Gastrocnemius medialis (tissue), 4 donors: ENCODE measurements at regions not wholly inside any gene's neighbourhood (a gene's known extent, or its start where the extent isn't known, plus 50 kb on each side); places are given as distances from the start of the nearest gene placed in this dataset.

Experiments used
- POLR2A ChIP-seq, 2 donors: fragments of 450-650 bp; IDR thresholded peaks; one replicate each; pipeline ENCODE4 v1.6.1; 2017; ENCODE audit warnings: antibody characterized with exemption in 2 of 2, mild to moderate bottlenecking in 2 of 2, moderate library complexity in 2 of 2
- TF ChIP-seq, protein P1 (sequence below), 5 experiments: fragments of 450-650 bp in 3 of 5; fragments of 200-600 bp in 2 of 5; sonication (generic) in 2 of 5; IDR thresholded peaks in 4 of 5; conservative IDR thresholded peaks in 1 of 5; 1 replicate in 4 of 5; 2 replicates in 1 of 5; pipeline ENCODE4 v1.5.1; 2016 to 2019; ENCODE audit warnings: antibody characterized with exemption in 5 of 5, mild to moderate bottlenecking in 3 of 5, moderate library complexity in 3 of 5

DNA sequence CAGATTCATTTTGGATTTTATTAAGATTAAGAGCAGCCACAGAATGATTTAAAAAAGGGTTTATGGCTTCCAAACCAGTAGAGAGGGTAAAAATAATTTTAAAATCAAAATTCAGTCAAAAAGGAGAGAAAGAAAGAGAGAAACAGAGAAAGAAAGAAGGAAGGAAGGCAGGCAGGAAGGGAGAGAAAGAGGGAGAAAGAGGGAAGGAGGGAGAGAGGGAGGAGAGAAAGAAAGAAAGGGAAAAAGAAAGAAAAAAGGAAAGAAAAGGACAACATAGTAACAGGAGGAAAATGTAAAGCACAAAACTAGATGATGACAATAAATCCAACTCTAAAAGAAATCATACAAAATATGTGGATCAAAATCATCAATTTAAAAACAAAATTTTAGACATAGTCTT is 79.6 kb upstream of the FRG1 start:
- TF ChIP-seq, protein P1, sequence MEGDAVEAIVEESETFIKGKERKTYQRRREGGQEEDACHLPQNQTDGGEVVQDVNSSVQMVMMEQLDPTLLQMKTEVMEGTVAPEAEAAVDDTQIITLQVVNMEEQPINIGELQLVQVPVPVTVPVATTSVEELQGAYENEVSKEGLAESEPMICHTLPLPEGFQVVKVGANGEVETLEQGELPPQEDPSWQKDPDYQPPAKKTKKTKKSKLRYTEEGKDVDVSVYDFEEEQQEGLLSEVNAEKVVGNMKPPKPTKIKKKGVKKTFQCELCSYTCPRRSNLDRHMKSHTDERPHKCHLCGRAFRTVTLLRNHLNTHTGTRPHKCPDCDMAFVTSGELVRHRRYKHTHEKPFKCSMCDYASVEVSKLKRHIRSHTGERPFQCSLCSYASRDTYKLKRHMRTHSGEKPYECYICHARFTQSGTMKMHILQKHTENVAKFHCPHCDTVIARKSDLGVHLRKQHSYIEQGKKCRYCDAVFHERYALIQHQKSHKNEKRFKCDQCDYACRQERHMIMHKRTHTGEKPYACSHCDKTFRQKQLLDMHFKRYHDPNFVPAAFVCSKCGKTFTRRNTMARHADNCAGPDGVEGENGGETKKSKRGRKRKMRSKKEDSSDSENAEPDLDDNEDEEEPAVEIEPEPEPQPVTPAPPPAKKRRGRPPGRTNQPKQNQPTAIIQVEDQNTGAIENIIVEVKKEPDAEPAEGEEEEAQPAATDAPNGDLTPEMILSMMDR (IDR thresholded peaks at IDR 0.05 in 4 of 5, conservative IDR thresholded peaks at IDR 0.05 in 1 of 5), result no peak
- no peak for TF ChIP-seq POLR2A (IDR thresholded peaks at IDR 0.05)
